HepG2 (cell line): ENCODE measurements at regions not wholly inside any gene's neighbourhood (a gene's known extent, or its start where the extent isn't known, plus 50 kb on each side); places are given as distances from the start of the nearest gene placed in this dataset.

Experiments used
- ATAC-seq: fragments of 200-7000 bp; cut with Tn5 transposase; 3 replicates; pipeline ENCODE4 v1.9.1; 2020; ENCODE audit warnings: mild to moderate bottlenecking, moderate library complexity
- BruUV-seq: library from RNA; stranded (reverse); fragments of 400-500 nt; replicated peaks from 2 replicates; lab custom pipeline; 2021; lab: Mats Ljungman, UMichigan
- CTCF ChIA-PET: fragments of 300-600 bp; formaldehyde crosslinking; extraction: SDS; loops from one replicate; lab custom pipeline; 2021; ENCODE audit warnings: low total read pairs, inconsistent platforms, low intra/inter-chr PET ratio; lab: Yijun Ruan, JAX
- POLR2A ChIA-PET: fragments of 350-600 bp; sonication (Branson Sonifier 250); formaldehyde crosslinking; loops from one replicate; lab custom pipeline; 2020; ENCODE audit warnings: antibody characterized with exemption, inconsistent platforms; lab: Yijun Ruan, JAX
- DNase-seq: peaks from one replicate; pipeline ENCODE4 v3.0.0-alpha.2; 2015; ENCODE audit warnings: low spot score
- FAIRE-seq: peaks from 3 replicates; lab custom pipeline; 2011; peaks lifted over from hg19 to GRCh38; lab: Jason Lieb, UNC
- H2AFZ ChIP-seq: one replicate; pipeline ENCODE4 v1.6.1; 2011; ENCODE audit warnings: low read length, inconsistent platforms
- H3K27ac ChIP-seq: fragments of 300-600 bp; 3 replicates; pipeline ENCODE4 v1.8.0; 2011; ENCODE audit warnings: mixed run types, mild to moderate bottlenecking, mixed read lengths, low read length, inconsistent platforms; ENCODE audit not compliant: insufficient read depth; ENCODE audit errors: extremely low read length
- H3K27me3 ChIP-seq, 2 experiments: fragments of 200-600 bp in 1 of 2; 2 replicates in 1 of 2; 3 replicates in 1 of 2; pipeline versions ENCODE4 v1.6.0 to v1.8.0; 2011; ENCODE audit warnings: low read length in 2 of 2, mild to moderate bottlenecking in 2 of 2, moderate library complexity in 2 of 2, inconsistent platforms in 1 of 2; ENCODE audit not compliant: insufficient read depth in 2 of 2, control insufficient read depth in 1 of 2
- H3K36me3 ChIP-seq, 2 experiments: fragments of 200-600 bp in 1 of 2; replicated peaks in 1 of 2; 2 replicates in 1 of 2; 3 replicates in 1 of 2; pipeline versions ENCODE4 v1.5.1 to v1.8.0; 2011; ENCODE audit warnings: low read length in 2 of 2, inconsistent platforms in 1 of 2; ENCODE audit not compliant: insufficient read depth in 2 of 2, control insufficient read depth in 1 of 2
- H3K4me1 ChIP-seq: 2 replicates; pipeline ENCODE4 v1.5.1; 2012; ENCODE audit warnings: low read length, inconsistent platforms; ENCODE audit not compliant: insufficient read depth
- H3K4me2 ChIP-seq: 2 replicates; pipeline ENCODE4 v1.6.0; 2011; ENCODE audit warnings: low read depth, low read length, inconsistent platforms
- H3K4me3 ChIP-seq, 3 experiments: fragments of 200-600 bp in 1 of 3; sonication (generic), shearing (Covaris generic) in 1 of 3; replicated peaks in 1 of 3; 2 replicates each; pipeline ENCODE4 v1.5.1; 2011 to 2016; ENCODE audit warnings: low read length in 3 of 3, inconsistent platforms in 2 of 3, low read depth in 2 of 3, mild to moderate bottlenecking in 2 of 3, control low read depth in 1 of 3, mixed read lengths in 1 of 3; ENCODE audit not compliant: insufficient read depth in 1 of 3
- H3K79me2 ChIP-seq: one replicate; pipeline ENCODE4 v1.6.1; 2011; ENCODE audit warnings: low read length, inconsistent platforms; ENCODE audit not compliant: insufficient read depth
- H3K9ac ChIP-seq: 2 replicates; pipeline ENCODE4 v1.6.0; 2011; ENCODE audit warnings: mild to moderate bottlenecking, low read depth, low read length, inconsistent platforms; ENCODE audit not compliant: insufficient read depth
- H3K9me3 ChIP-seq: 2 replicates; pipeline ENCODE4 v1.5.1; 2012; ENCODE audit warnings: mild to moderate bottlenecking, low read length
- H4K20me1 ChIP-seq: 2 replicates; pipeline ENCODE4 v1.6.0; 2011; ENCODE audit warnings: inconsistent platforms, mild to moderate bottlenecking, low read length, moderate library complexity; ENCODE audit not compliant: insufficient read depth
- CENPT ChIP-seq: sonication (generic); formaldehyde crosslinking; IDR thresholded peaks from 2 replicates; pipeline ENCODE4 v1.8.0; 2022; ENCODE audit warnings: low read depth, mild to moderate bottlenecking, moderate library complexity, missing genetic modification reagents
- ETV5 ChIP-seq: IDR thresholded peaks from 2 replicates; pipeline ENCODE4 v1.6.1; 2018; ENCODE audit warnings: missing biosample characterization, missing genetic modification reagents, inconsistent platforms, borderline replicate concordance
- HOXD1 ChIP-seq: sonication (generic); formaldehyde crosslinking; IDR thresholded peaks from 2 replicates; pipeline ENCODE4 v1.5.0; 2020; ENCODE audit warnings: missing genetic modification reagents
- RNF2 ChIP-seq: fragments of 450-650 bp; conservative IDR thresholded peaks from 2 replicates; pipeline ENCODE4 v1.6.1; 2016; ENCODE audit warnings: low read depth
- SKIL ChIP-seq: sonication (generic); formaldehyde crosslinking; IDR thresholded peaks from 2 replicates; pipeline ENCODE4 v1.8.0; 2022; ENCODE audit warnings: missing genetic modification reagents, mild to moderate bottlenecking, moderate library complexity, borderline replicate concordance
- SP140L ChIP-seq: sonication (generic); formaldehyde crosslinking; IDR thresholded peaks from 2 replicates; pipeline ENCODE4 v1.4.0; 2020; ENCODE audit warnings: missing genetic modification reagents, borderline replicate concordance
- STAG1 ChIP-seq: sonication (generic); formaldehyde crosslinking; IDR thresholded peaks from 2 replicates; pipeline ENCODE4 v1.4.0; 2020; ENCODE audit warnings: missing genetic modification reagents
- ZNF225 ChIP-seq: sonication (generic); formaldehyde crosslinking; IDR thresholded peaks from 2 replicates; pipeline ENCODE4 v1.4.0; 2020; ENCODE audit warnings: mild to moderate bottlenecking, missing genetic modification reagents
- ZNF501 ChIP-seq: sonication (generic); formaldehyde crosslinking; IDR thresholded peaks from 2 replicates; pipeline ENCODE4 v1.5.1; 2020; ENCODE audit warnings: mild to moderate bottlenecking, moderate library complexity, missing genetic modification reagents
- ZNF580 ChIP-seq: IDR thresholded peaks from 2 replicates; pipeline ENCODE4 v1.6.1; 2016; ENCODE audit warnings: low read depth, borderline replicate concordance
- ZNF670 ChIP-seq: sonication (generic); formaldehyde crosslinking; IDR thresholded peaks from 2 replicates; pipeline ENCODE4 v1.8.0; 2022; ENCODE audit warnings: mild to moderate bottlenecking, missing genetic modification reagents, borderline replicate concordance
- ZNF672 ChIP-seq: sonication (generic); formaldehyde crosslinking; IDR thresholded peaks from 2 replicates; pipeline ENCODE4 v1.8.1; 2022; ENCODE audit warnings: missing genetic modification reagents
- ZNF7 ChIP-seq: IDR thresholded peaks from 2 replicates; pipeline ENCODE4 v1.6.1; 2016; ENCODE audit warnings: missing biosample characterization, missing genetic modification reagents
- ZNF747 ChIP-seq: sonication (generic); formaldehyde crosslinking; IDR thresholded peaks from 2 replicates; pipeline ENCODE4 v1.8.1; 2023; ENCODE audit warnings: missing genetic modification reagents, mild to moderate bottlenecking, borderline replicate concordance
- ZSCAN31 ChIP-seq: sonication (generic); formaldehyde crosslinking; IDR thresholded peaks from 2 replicates; pipeline ENCODE4 v1.5.0; 2020; ENCODE audit warnings: low read depth, mild to moderate bottlenecking, missing genetic modification reagents
- WGBS: methylation state at CpG from one replicate; pipeline ENCODE4 v1.1.6; 2017; ENCODE audit warnings: low lambda C conversion rate; 5-methylcytosine and 5-hydroxymethylcytosine counted together
- in situ Hi-C: cut with HindIII; loops from 2 replicates; pipeline ENCODE4 v1.10.0; 2017; ENCODE audit warnings: low pct_unique_long_range_greater_than_20kb; ENCODE audit not compliant: extremely low pct_ligation_motif_present
- intact Hi-C: fragments of 100-400 bp; cut with micrococcal nuclease; formaldehyde crosslinking; loops from one replicate; pipeline ENCODE4 v1.10.0; 2022; ENCODE audit not compliant: unreplicated experiment

GRCh38 chr20:51334609-51335008 lies 207.9 kb downstream of the NFATC2 start (continued):
- TF ChIP-seq CENPT (CRISPR knock-in tag) (no peak), RNF2 (no peak)

- no peak for TF ChIP-seq ETV5 (CRISPR knock-in tag)
- no peak for TF ChIP-seq ZNF501 (CRISPR knock-in tag)
- TF ChIP-seq SP140L = no peak
- TF ChIP-seq ZNF225 (CRISPR knock-in tag) = no peak
- TF ChIP-seq ZNF747 (CRISPR knock-in tag) = no peak
- TF ChIP-seq STAG1 (CRISPR knock-in tag) = no peak
- no peak for TF ChIP-seq ZSCAN31 (CRISPR knock-in tag)
- TF ChIP-seq HOXD1 (CRISPR knock-in tag) = no peak
- TF ChIP-seq ZNF7 (CRISPR knock-in tag) = no peak
- no peak for TF ChIP-seq ZNF672 (CRISPR knock-in tag)
- TF ChIP-seq ZNF580 (CRISPR knock-in tag) = no peak
- no peak for TF ChIP-seq SKIL (CRISPR knock-in tag)
- TF ChIP-seq ZNF670 (CRISPR knock-in tag) = no peak
- H3K9me3 ChIP-seq = no peaks in the 10 kb centered on the region
- ChIA-PET POLR2A (no interaction called here), CTCF (no interaction called here)
- BruUV-seq = no TSS peak
- intact Hi-C loops = no loop called here
- no peak overlapping the region for H3K4me2 ChIP-seq
- H3K27ac ChIP-seq = no peak overlapping the region
- no peaks in the 10 kb centered on the region for H3K36me3 ChIP-seq
- no peak overlapping the region for H3K4me3 ChIP-seq
- FAIRE-seq (no peak), ATAC-seq (no peak), DNase-seq (no peak)
- no peak overlapping the region for H2AFZ ChIP-seq
- peaks cover 3 to 8% of the 10 kb centered on the region in 2 experiments; a peak in 1 of 5 replicates for H3K27me3 ChIP-seq
- 40% methylated on average over 14 of the region's 14 CpGs for WGBS
- H3K9ac ChIP-seq = no peak overlapping the region
- H4K20me1 ChIP-seq = no peaks in the 10 kb centered on the region
- H3K79me2 ChIP-seq = no peaks in the 10 kb centered on the region
- in situ Hi-C loops = no loop called here
- H3K4me1 ChIP-seq = no peaks in the 10 kb centered on the region
Observed at GRCh38 chr20:51333971-51334370, 208.5 kb downstream of the NFATC2 start.
